ENCODE measurements at regions not wholly inside any gene's neighbourhood (a gene's known extent, or its start where the extent isn't known, plus 50 kb on each side); places are given as distances from the start of the nearest gene placed in this dataset.

DNA sequence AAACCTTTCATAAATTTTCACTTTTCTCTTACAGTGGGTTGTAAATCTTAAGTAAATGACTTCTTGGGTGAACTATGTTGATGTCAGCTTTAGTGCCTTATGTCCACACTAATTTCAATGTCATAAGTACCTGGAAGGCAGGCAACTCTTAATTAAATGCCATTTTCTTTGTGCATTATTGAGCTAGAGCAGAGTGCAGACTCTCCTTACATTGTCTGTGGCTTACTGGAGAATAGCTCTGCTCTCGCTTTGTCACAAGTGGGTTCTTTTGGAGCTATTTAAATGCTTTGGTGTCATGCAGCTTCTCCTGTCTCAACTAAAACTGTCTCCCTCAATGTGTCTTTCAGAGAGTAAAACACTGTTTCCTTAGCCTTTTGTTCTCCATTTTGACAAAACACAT is 411.6 kb downstream of the STIM2 start:
- no peak for DNase-seq

DNA sequence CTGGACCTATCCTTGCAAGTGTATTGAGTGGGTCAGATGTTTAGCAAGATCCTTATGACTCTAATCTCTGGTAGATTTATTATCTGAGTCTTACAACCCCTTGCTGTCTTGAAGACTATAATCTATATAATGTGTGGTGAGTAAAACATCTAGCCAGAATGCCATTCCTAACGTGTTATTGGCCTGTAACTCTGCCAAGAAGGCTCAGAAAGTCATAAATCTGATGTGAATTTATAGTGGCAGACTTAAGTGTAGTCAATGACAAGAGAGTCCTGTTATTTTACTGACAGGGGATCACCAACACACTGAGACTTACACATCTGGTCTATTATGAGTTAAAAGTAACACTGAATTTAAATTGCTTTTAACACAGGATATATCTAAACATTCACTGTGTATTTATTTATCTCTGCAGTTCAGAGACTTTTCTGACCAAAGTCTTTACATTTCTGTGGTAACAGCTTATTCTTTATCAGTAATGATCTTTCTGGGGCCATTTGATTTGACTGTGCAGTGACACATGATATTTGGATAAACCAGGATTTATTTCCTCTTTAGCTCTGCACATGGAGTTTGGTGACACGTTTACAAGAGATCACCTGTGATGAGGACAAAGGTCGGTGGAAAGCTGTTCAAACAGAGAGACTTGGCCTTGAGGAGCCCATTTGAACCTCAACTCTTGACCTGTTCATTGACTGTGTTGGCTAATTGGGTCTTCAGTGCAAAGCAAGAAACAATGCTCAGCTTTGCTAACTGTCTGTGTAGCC is 415.8 kb downstream of the STIM2 start:
- DNase-seq = no peak

DNA sequence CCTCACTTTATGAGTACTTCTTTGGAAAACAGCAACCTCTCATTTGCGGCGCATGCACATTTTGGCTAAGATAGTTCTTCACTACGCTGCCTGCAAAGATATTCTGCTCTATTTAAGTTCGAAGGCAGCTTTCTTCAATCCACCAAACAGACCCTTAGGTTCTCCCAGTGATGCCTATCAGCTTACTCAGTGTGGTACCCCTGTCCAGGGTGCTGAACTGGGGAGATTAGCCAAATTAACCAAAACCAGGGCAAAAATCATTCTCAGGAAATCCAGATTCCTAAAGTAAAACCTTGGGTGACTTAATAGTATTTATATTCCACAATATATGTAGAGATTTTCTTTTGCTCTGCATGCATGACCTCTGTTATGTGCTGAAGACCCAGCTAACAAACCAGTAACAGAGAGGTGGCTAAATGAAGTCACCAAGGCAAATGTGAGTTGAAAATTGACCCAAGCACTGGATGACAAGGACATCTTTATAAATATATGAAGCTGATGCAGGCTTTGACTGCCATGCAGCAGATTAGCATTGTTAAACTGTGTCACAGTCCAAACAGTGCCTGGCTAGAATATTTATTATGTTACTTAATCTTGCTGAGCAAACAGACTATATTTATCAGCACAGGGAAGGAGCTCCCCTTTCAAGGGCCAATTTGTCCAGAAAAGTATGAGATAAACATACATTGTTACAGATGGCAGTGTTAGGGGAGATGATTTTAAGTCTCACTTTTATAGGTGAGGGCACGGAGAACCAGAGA is 418.2 kb downstream of the STIM2 start:
- no peak for DNase-seq

DNA sequence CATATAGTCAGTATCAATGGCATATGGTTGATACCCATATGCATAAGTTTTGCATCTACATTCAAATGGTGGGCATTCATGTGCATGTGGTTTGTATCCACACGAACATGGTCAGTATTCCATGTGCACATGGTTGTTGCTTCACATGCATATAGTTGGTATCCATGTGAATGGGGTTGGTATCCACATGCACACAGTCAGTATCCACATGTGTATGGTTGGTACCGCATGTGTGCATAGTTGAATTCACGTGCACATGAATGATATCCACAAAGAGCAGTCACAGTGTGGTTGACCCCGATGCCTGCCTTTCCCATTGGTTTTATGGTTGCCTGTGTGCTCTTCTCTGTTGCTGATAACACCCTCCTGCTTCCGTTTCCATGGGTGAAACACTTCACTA is 427.9 kb downstream of the STIM2 start:
- DNase-seq = no peak

DNA sequence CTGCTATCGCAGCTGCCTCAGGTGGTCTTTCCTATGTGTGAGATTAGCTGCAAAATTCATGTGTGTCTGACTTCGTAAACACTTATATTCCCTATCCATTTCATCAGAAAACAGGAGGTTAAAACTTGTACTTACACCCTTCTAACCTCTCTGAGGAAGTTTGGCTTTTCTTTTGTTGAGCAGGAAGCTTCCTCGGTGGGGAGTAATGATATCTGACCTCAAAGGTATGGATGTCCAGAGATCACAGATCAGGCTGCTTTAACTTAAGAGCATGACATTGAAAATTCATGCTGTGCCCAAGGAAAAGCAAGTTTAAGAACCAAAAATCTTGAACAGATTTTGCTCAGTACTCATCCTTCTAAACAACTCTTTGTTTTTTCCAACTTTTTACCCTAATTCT is 429.1 kb downstream of the STIM2 start:
- DNase-seq = no peak

DNA sequence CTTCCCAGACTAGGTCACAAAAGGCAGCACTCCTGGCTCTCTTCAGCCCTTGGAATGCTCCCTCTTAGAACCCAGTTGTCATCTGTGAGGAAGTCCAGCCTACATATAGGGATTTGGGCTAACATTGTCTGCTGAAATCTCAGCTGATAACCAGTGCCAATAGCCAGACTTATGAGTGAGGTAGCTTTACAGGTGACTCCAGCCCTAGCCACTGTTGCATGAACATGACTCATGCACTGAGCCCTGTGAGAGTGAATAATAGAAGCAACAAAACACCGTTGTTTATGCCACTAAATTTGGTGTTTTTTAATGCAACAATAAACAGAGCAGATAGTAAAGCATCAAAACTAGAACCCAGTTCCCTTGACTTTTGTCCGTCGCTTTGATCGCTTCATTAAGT is 433.2 kb downstream of the STIM2 start:
- DNase-seq = no peak

DNA sequence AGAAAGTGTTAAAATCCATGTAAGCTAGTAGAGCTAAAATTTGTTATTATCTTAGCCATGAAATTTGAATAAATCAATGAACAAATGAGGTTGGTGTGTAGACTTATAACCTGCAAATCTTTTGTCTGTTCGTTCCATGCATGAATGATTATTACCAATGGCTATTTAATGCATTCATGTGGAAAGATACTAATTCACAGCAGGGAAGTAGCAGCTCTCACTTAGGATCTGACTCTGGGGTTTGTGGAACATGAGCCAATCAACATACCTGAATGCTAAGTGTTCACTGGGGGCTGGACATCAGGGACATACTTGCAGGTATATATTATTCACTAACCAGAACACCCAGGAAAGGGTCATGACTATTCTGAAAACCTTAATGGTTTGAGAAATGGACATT is 444.1 kb downstream of the STIM2 start:
- DNase-seq = no peak

DNA sequence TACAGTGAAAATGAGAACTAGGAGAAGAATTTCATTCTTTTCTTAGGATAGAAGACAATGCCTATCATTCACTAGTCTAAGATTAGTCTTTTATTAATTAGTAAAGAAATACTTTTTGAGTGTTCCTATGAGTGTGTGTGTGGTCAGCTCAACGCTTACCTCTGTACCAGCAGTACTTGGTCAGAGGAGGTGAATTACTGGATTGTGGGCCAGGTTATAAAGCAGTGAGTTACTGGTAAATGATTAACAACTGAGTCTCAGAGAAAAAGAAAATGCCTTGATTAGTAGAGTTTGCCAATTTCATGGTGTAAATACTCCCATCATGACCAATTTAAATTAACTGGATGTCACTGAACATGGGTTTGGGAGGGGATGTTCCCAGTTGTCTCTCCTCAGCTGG is 444.6 kb downstream of the STIM2 start:
- DNase-seq = no peak

DNA sequence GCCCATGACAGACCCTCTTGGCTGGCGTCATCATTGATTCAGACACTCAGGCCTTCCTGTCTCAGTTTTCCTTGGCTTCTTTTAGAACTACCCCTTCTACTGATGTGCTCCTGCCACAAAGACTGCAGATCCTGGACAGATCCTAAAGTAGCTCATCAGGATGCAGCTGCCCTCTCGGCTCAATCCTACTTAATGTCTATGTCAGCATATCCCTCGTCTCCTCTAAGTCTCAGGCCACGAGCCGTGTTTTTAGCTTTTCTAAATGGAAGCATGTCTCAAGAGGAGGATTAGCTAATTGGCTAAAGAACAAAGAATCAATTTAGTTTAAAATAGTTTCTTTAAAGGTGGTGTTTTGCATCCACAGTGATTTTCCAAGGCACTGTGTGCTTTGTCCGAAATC is 447.7 kb downstream of the STIM2 start:
- DNase-seq = no peak

DNA sequence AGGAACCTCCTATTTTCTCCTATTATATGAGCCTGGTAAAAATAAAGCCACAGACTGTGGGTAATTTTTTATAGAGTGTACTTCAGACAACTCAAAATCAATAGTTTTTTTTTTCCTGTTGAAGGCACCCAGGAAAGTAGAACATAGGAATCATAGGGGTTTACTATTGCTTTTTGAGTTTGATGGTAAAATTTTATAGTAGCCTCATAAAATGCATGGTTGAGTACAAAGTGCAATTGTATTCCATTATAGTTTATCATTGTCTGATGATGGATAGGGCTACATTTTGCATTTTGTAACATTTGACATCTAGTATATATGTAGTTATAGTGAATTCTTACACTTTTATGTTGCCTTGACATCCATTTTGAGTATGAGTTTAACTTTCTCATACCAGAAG is 455.0 kb downstream of the STIM2 start:
- DNase-seq = no peak

DNA sequence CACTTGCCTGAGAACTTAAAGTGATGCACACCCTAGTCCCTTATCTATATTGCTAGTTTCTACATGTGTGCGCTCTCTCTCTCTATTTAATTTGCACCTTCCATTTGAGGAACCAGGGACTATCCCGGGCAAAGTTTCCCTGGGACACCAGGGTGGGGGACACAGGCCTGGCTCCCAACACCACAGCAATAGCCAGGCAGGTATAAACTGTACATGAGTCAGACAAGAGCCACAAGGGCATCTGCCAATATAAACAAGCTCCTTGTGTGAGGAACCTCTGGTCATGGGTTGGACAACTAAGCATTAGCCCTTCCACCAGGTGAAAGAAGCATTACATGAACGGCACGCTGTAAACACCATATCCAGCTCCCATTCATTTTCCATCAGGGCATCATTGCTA is 455.5 kb downstream of the STIM2 start:
- no peak for DNase-seq

DNA sequence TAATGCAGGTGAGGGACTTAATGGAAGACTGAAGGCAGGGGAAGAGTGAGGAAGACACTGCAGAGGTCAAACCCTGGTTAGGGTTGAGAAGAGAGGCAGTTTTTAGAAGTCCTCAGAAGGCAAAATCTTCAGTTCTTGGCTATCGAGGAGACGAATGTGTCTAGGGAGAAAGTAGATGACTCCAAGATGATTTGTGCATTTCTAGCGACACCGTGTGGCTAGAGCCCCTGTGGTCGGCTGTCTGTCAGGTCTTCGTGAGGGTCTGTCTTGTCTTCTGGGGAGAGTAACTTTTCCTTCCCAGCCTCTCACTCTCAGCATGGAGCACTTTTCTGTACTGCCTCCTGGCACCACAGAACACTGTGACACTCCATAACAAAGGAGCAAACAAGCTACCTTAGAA is 458.1 kb downstream of the STIM2 start:
- peak in 1 of 2 donors; percentile 1 for DNase-seq

DNA sequence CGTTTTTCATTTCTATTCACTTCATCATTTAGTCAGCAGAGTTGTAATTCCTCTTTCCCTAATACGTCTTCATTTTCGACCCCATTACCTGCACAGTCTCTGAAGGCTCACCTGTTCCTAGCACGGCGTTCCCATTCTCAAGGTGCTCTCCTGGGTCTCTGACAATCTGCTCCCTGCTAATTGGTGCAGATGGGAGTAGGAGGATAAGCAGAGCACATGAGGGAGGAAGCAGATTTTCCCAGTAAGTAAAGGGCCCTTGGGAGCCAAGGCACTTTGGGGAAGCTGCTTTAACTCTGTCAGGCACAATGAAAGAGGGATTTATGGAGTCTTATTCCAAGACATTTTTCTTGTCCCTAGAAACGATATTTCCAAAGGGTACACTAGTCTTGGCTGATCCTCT is 466.4 kb downstream of the STIM2 start:
- DNase-seq = no peak

DNA sequence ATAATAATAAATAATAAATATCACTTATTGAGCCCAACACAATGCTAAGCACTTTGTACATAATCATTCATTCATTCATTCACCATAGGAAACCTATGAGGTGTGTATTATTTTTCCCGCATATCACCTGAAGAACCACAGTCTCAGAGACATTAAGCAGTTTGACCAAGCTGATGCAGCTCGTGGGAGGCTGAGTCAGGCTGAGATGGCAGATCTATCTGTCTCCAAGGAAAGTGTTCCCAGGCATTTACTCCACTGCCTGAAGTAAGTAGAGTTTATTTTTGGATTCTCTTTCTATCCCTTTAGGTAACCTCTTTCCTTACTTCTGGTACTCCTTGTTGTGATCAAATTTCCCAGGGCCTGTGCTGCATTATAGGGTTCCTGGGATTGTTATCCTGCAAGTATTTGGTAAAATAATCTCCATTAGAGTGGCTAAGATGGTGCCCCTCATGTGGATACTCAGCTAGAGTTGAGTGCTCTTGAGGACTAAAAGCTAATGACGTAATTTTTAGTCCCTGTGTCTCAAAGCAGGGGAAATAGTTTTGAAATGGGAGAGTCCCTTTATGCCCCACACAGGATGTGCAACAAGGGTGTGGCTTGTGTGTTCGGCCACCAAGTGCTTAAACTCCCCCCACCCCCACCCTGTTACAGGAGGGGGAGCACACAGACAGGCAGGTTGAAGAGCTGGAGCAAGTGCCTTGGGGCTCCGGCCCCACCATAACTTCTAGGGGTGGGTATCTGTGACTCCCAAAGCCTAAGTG is 467.0 kb downstream of the STIM2 start:
- DNase-seq = no peak

DNA sequence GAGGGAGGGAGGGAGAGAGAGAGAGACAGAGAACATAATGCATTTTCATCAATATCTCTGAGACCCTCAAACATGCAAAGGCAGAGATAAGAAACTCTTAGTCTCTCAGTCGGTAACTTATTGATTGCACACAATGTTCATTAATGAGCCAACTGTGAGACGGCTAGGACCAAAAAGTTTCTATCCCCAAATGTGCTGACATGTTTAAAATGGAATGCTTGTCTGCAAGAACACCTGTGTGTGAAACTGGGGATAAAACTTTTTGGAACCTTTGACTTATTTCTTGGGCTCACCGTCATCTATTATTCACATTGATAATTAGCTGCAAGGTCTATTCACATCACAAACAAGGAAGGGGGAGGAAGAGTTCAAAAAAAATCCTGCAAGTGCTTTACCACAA is 477.9 kb downstream of the STIM2 start:
- no peak for DNase-seq

DNA sequence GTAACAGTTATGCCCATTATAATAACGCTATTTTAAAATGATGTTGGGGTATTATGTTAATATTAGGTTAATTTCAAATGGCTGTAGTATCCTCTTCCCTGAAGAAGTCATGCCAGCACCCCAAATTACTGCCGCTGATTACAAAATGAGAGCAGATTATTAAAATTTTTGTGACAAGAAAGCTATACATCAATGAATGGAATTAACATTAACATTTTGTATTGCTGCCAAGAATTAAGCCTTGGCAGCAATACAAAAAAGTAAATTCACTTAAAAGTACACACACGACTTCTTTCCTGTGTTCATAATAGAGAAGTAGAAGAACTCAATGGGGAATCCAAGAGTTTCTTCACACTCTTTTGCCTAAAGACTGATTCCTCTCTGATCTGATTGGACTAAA is 482.8 kb downstream of the STIM2 start:
- DNase-seq = no peak

DNA sequence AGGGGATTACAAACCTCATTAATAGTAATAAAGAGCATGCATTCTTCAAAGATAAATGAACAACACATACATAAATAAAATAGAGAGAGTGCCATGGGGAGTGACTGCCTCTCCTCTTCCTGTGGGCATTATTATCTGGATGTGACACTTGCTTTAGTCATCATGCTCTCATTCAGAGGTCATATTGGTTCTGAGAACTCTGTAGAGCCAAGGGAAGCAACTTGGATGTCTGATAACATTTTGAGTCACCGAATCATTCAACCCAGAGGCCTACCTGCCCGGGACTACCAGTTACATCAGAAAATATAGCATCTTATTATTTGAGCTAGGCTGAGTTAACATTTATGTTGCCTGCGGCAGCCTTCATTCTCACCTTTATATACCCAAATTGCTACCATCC is 489.5 kb downstream of the STIM2 start:
- no peak for DNase-seq

DNA sequence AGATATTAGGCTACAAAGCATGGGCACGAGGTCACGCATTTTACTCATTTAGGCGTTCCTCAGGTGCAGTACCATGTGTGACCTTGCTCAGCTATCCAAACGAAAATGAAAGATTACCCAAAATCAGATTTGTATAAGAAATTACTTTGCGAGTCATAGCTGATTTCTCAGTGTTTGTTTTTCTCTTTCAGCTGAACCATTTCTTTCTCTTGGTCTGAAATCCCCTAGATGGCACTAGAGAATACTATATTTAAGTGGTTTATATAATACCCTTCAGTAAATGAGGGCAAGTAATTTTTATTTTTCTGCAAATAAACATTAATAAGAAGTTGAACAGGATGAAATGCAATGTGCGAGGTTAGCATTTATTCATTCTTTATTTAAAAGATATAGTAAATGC is 496.6 kb downstream of the STIM2 start:
- DNase-seq = no peak

DNA sequence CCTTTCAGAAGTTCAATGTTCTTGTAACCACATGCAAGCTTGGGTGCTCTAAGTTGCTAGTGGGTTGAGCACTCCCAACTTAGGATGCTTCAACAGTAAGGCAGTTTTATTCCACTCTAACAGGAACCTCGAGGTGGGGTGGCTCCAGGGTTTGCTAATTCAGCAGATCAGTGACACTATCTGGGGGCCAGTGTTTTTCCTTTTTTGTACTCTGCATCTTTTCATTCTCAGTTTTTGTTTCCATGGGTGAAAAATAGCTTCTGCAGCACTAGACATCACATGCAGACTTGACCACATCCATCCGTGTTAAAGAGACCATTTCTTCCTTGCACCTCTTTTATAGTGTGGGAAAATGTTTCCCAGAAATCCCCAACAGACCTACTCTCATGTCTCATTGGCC is 497.6 kb downstream of the STIM2 start:
- DNase-seq = no peak

DNA sequence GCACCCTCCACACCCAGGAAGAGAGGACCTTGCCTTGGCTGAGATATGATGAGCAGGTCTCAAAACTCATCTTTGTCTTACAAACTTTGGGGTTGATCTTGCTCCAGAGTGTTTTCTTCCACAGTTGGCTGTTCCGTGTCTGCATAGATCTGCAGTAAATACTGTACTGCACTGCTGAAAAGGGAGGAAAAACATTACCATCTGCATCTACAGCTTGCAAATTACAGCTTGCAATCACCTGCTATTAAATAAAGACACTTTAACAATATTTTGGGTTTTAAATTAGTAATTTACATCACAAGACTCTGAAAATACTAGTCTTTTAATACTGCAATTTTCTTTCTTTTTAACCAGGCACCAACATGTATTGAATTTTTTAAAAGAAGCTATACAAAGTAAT is 499.5 kb downstream of the STIM2 start:
- no peak for DNase-seq

DNA sequence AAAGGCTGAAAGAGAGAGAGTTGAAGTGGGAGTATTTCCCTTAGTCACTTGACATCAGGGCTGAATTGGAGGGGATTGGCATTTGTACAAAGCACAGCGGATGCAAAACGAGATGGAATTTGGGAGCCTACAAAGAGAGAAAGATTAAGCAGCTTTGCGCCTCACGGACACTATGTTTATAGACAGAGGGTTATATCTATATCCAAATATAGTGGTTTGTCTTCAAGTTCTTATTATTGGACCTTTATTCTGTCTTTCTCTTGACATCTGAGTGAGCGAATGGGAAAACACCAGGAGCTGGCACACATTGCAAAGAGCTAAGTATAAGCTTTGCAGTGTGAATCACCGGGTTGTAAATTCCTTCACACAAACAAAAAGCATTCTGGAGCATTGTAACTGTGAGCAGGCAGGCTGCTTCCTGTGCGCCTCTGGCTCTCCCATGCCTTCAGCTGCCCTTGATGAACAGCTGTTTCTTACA is 500.2 kb downstream of the STIM2 start:
- no peak for DNase-seq

DNA sequence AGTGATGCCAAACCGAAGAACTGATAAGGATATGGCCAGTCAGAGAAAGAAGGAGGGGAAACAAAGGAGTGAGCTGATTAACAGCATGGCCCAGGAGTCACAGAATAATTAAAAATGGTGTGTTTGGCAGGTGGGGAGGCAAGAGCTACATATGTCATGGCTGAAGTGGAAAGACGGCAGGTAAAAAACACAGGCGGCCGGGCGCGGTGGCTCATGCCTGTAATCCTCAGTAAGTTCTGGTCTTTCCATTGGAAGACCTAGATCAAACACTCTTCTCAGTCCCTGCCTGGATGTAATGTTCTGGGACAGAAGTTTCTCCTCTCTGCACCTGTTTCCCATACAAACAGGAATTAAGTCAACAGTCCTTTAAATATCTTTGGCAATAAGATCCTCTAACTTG is 503.9 kb downstream of the STIM2 start:
- DNase-seq = no peak

DNA sequence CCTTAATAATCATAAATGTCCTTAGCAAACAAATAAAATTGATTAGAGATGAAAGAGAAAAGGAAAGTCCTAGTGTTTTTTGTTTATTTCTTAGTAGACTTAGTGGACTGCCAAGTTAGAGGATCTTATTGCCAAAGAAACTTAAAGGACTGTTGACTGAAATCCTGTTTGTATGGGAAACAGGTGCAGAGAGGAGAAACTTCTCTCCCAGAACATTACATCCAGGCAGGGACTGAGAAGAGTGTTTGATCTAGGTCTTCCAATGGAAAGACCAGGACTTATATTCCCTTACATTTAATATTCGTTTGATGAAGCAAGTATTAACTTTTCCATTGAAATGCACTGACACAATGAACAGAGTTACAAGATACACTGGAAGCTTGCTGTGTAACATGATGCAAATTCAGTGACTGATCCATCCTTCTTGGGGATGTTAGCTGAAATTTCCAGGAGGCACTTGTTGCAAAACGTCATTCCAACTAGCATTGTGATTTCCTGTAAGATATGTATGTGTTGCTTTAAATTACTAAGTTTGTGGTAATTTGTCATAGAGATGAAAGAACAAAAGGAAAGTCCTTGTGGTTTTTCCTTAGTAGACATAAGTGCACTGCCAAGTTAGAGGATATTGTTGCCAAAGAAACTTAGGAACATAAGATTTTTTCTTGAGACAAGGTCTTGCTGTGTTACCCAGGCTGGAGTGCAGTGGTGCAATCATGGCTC is 505.6 kb downstream of the STIM2 start:
- DNase-seq = no peak

Measured in bone marrow (tissue), 2 donors.